ENCODE measurements at regions not wholly inside any gene's neighbourhood (a gene's known extent, or its start where the extent isn't known, plus 50 kb on each side); places are given as distances from the start of the nearest gene placed in this dataset.

GRCh38 chr16:73107371-73107770 lies 59.4 kb upstream of the ZFHX3 start:
- no peak for ATAC-seq
- TF ChIP-seq ZFP30 (CRISPR knock-in tag; IDR thresholded peaks at IDR 0.05) (no peak), CSDC2 (CRISPR knock-in tag; IDR thresholded peaks at IDR 0.05) (no peak), TSHZ2 (CRISPR knock-in tag; IDR thresholded peaks at IDR 0.05) (no peak), PATZ1 (CRISPR knock-in tag; IDR thresholded peaks at IDR 0.05; ENCODE audit: borderline replicate concordance) (no peak), ISL1 (CRISPR knock-in tag; IDR thresholded peaks at IDR 0.05) (no peak), ZNF565 (CRISPR knock-in tag; conservative IDR thresholded peaks at IDR 0.05; ENCODE audit: low read depth) (no peak), RARB (CRISPR knock-in tag; IDR thresholded peaks at IDR 0.05) (no peak), POU6F1 (CRISPR knock-in tag; IDR thresholded peaks at IDR 0.05; ENCODE audit: borderline replicate concordance, low read depth) (no peak), CSRNP3 (CRISPR knock-in tag; IDR thresholded peaks at IDR 0.05) (no peak), ZFP3 (CRISPR knock-in tag; IDR thresholded peaks at IDR 0.05) (no peak), PPARA (CRISPR knock-in tag; IDR thresholded peaks at IDR 0.05; ENCODE audit: borderline replicate concordance) (no peak), BACH2 (CRISPR knock-in tag; IDR thresholded peaks at IDR 0.05; ENCODE audit: borderline replicate concordance) (no peak)

- TF ChIP-seq ZC3H10 (CRISPR knock-in tag; IDR thresholded peaks at IDR 0.05), result no peak
- no peak for TF ChIP-seq SNAI2 (CRISPR knock-in tag; IDR thresholded peaks at IDR 0.05)
- no peak for TF ChIP-seq PATZ1 (CRISPR knock-in tag; IDR thresholded peaks at IDR 0.05; ENCODE audit: borderline replicate concordance)
- TF ChIP-seq ZFP3 (CRISPR knock-in tag; IDR thresholded peaks at IDR 0.05), result no peak
- no peak for TF ChIP-seq POU6F1 (CRISPR knock-in tag; IDR thresholded peaks at IDR 0.05; ENCODE audit: borderline replicate concordance, low read depth)
- no peak for TF ChIP-seq ARNTL (CRISPR knock-in tag; IDR thresholded peaks at IDR 0.05; ENCODE audit: borderline replicate concordance, low read depth)
- no peak for TF ChIP-seq OSR1 (CRISPR knock-in tag; IDR thresholded peaks at IDR 0.05)
- no peak for TF ChIP-seq ESRRG (CRISPR knock-in tag; IDR thresholded peaks at IDR 0.05)
- no peak for TF ChIP-seq ZFP30 (CRISPR knock-in tag; IDR thresholded peaks at IDR 0.05)
- TF ChIP-seq ISL1 (CRISPR knock-in tag; IDR thresholded peaks at IDR 0.05), result no peak
- TF ChIP-seq CSRNP3 (CRISPR knock-in tag; IDR thresholded peaks at IDR 0.05), result no peak
- TF ChIP-seq ZNF565 (CRISPR knock-in tag; conservative IDR thresholded peaks at IDR 0.05; ENCODE audit: low read depth), result no peak
- TF ChIP-seq ZNF70 (CRISPR knock-in tag; IDR thresholded peaks at IDR 0.05), result no peak
- no peak for TF ChIP-seq PPARA (CRISPR knock-in tag; IDR thresholded peaks at IDR 0.05; ENCODE audit: borderline replicate concordance)
- no peak for TF ChIP-seq BACH2 (CRISPR knock-in tag; IDR thresholded peaks at IDR 0.05; ENCODE audit: borderline replicate concordance)
- TF ChIP-seq ZNF8 (CRISPR knock-in tag; IDR thresholded peaks at IDR 0.05), result no peak
Observed at GRCh38 chr16:73106329-73107034, 58.6 kb upstream of the ZFHX3 start.

More at GRCh38 chr16:73106329-73107034, 58.6 kb upstream of the ZFHX3 start:
- ATAC-seq, result no peak

Data from SK-N-SH treated with all-trans-retinoic acid at 6 μM for 48 hours (cell line).